Keratinocyte (primary cell): ENCODE measurements at regions not wholly inside any gene's neighbourhood (a gene's known extent, or its start where the extent isn't known, plus 50 kb on each side); places are given as distances from the start of the nearest gene placed in this dataset.

Source experiments
- DNase-seq: peaks from one replicate; pipeline ENCODE4 v3.0.0-alpha.2; 2011; ENCODE audit warnings: low read depth, missing footprints, low spot score
- FAIRE-seq: peaks from 2 replicates; lab custom pipeline; 2011; peaks lifted over from hg19 to GRCh38; lab: Jason Lieb, UNC
- H2AFZ ChIP-seq: 2 replicates; pipeline ENCODE4 v1.6.0; 2012; ENCODE audit warnings: low read length, control low read depth, inconsistent platforms; ENCODE audit not compliant: control insufficient read depth
- H3K27ac ChIP-seq: 2 replicates; pipeline ENCODE4 v1.5.1; 2011; ENCODE audit warnings: low read length; ENCODE audit not compliant: control insufficient read depth, insufficient read depth
- H3K27me3 ChIP-seq: 3 replicates; pipeline ENCODE4 v1.6.0; 2011; ENCODE audit warnings: low read length; ENCODE audit not compliant: control insufficient read depth, insufficient read depth; ENCODE audit errors: extremely low read depth
- H3K36me3 ChIP-seq, 2 experiments: 2 replicates in 1 of 2; 3 replicates in 1 of 2; pipeline ENCODE4 v1.5.1; 2011; ENCODE audit warnings: low read length in 2 of 2, mild to moderate bottlenecking in 1 of 2; ENCODE audit not compliant: control insufficient read depth in 2 of 2, insufficient read depth in 2 of 2; ENCODE audit errors: extremely low read depth in 1 of 2
- H3K4me1 ChIP-seq: 3 replicates; pipeline ENCODE4 v1.5.1; 2011; ENCODE audit warnings: low read length; ENCODE audit not compliant: control insufficient read depth, insufficient read depth; ENCODE audit errors: extremely low read depth
- H3K4me2 ChIP-seq: 3 replicates; pipeline ENCODE4 v1.6.0; 2011; ENCODE audit warnings: low read depth, low read length; ENCODE audit not compliant: control insufficient read depth, insufficient read depth; ENCODE audit errors: extremely low read depth
- H3K4me3 ChIP-seq, 3 experiments: fragments of 200-600 bp in 1 of 3; sonication (generic) in 1 of 3; 2 replicates in 2 of 3; 3 replicates in 1 of 3; pipeline ENCODE4 v1.5.1; 2011 to 2016; ENCODE audit warnings: low read length in 3 of 3, mild to moderate bottlenecking in 3 of 3, control low read depth in 2 of 3, inconsistent platforms in 1 of 3, low read depth in 1 of 3, mixed read lengths in 1 of 3, mixed run types in 1 of 3, moderate library complexity in 1 of 3; ENCODE audit not compliant: control insufficient read depth in 2 of 3, insufficient read depth in 2 of 3; ENCODE audit errors: extremely low read depth in 1 of 3
- H3K79me2 ChIP-seq: 2 replicates; pipeline ENCODE4 v1.6.0; 2012; ENCODE audit warnings: low read length; ENCODE audit not compliant: control insufficient read depth, insufficient read depth
- H3K9ac ChIP-seq: 3 replicates; pipeline ENCODE4 v1.6.0; 2011; ENCODE audit warnings: low read length; ENCODE audit not compliant: control insufficient read depth, insufficient read depth; ENCODE audit errors: extremely low read depth
- H3K9me1 ChIP-seq: 3 replicates; pipeline ENCODE4 v1.6.0; 2011; ENCODE audit warnings: low read length; ENCODE audit not compliant: control insufficient read depth, insufficient read depth; ENCODE audit errors: extremely low read depth
- H3K9me3 ChIP-seq: 2 replicates; pipeline ENCODE4 v1.5.1; 2012; ENCODE audit warnings: low read depth, low read length; ENCODE audit not compliant: control insufficient read depth
- H4K20me1 ChIP-seq: 3 replicates; pipeline ENCODE4 v1.6.0; 2011; ENCODE audit warnings: low read length; ENCODE audit not compliant: control insufficient read depth, insufficient read depth; ENCODE audit errors: extremely low read depth
- CTCF ChIP-seq, 3 experiments: IDR thresholded peaks in 1 of 3; conservative IDR thresholded peaks in 1 of 3; optimal IDR thresholded peaks in 1 of 3; 2 replicates in 2 of 3; 3 replicates in 1 of 3; pipeline versions ENCODE3 to v1.5.1; 2011; ENCODE audit warnings: low read length in 3 of 3, mild to moderate bottlenecking in 3 of 3, moderate library complexity in 2 of 3, control low read depth in 1 of 3, inconsistent platforms in 1 of 3; ENCODE audit not compliant: insufficient read depth in 2 of 3; ENCODE audit errors: extremely low read depth in 1 of 3
- EZH2 ChIP-seq: IDR thresholded peaks from one replicate; pipeline ENCODE4 v1.6.1; 2012; ENCODE audit warnings: inconsistent platforms, mild to moderate bottlenecking, low read length, moderate library complexity
- dilution Hi-C: fragments of 300-500 bp; cut with MboI; formaldehyde crosslinking; loops from one replicate; pipeline ENCODE4 v1.7.0; 2020; ENCODE audit warnings: low sequenced_read_pairs; ENCODE audit not compliant: extremely low pct_ligation_motif_present

GRCh38 chr17:72494566-72494965, 373.7 kb downstream of the SOX9 start:
- Histone ChIP-seq H2AFZ (no peak overlapping the region), H3K9me3 (no peaks in the 10 kb centered on the region), H3K4me2 (no peak overlapping the region), H3K9me1 (no peaks in the 10 kb centered on the region), H3K4me3 (no peak overlapping the region), H3K27ac (no peak overlapping the region), H4K20me1 (peaks cover 29% of the 10 kb centered on the region), H3K9ac (no peak overlapping the region), H3K79me2 (peaks cover 99% of the 10 kb centered on the region), H3K4me1 (peaks cover 7% of the 10 kb centered on the region), H3K36me3 (peaks cover 0 to 1% of the 10 kb centered on the region in 2 experiments), H3K27me3 (no peaks in the 10 kb centered on the region)
- peak; percentile 52 for FAIRE-seq
- no peak for TF ChIP-seq EZH2
- TF ChIP-seq CTCF (optimal IDR thresholded peaks at IDR 0.05 in 1 of 3, IDR thresholded peaks at IDR 0.05 in 1 of 3, conservative IDR thresholded peaks at IDR 0.05 in 1 of 3; ENCODE audit: extremely low read depth in 1 of 3, insufficient read depth in 2 of 3, low read length in 3 of 3), result no peak
- dilution Hi-C loops, result no loop called here
- DNase-seq, result no peak

GRCh38 chr17:72496461-72496860, 375.6 kb downstream of the SOX9 start:
- Histone ChIP-seq H3K27me3 (no peaks in the 10 kb centered on the region), H3K4me1 (peaks cover 6% of the 10 kb centered on the region), H3K4me2 (no peak overlapping the region), H4K20me1 (peaks cover 29% of the 10 kb centered on the region), H3K79me2 (peaks cover 94% of the 10 kb centered on the region), H3K9me3 (no peaks in the 10 kb centered on the region), H3K36me3 (peaks cover 0 to 1% of the 10 kb centered on the region in 2 experiments), H2AFZ (no peak overlapping the region), H3K4me3 (no peak overlapping the region), H3K27ac (no peak overlapping the region), H3K9ac (no peak overlapping the region), H3K9me1 (no peaks in the 10 kb centered on the region)
- FAIRE-seq (no peak), DNase-seq (no peak)
- dilution Hi-C loops, result no loop called here
- TF ChIP-seq EZH2, result no peak
- TF ChIP-seq CTCF (optimal IDR thresholded peaks at IDR 0.05 in 1 of 3, IDR thresholded peaks at IDR 0.05 in 1 of 3, conservative IDR thresholded peaks at IDR 0.05 in 1 of 3; ENCODE audit: extremely low read depth in 1 of 3, insufficient read depth in 2 of 3, low read length in 3 of 3), result no peak
